Tibial nerve (tissue), 4 donors: ENCODE measurements at regions not wholly inside any gene's neighbourhood (a gene's known extent, or its start where the extent isn't known, plus 50 kb on each side); places are given as distances from the start of the nearest gene placed in this dataset.

ENCODE experiments used
- DNase-seq, 2 donors: peaks; one replicate each; pipeline ENCODE4 v3.0.0-alpha.2; 2019; ENCODE audit warnings: low spot score in 2 of 2
- H3K27ac ChIP-seq, 4 donors: fragments of 200-600 bp; sonication (generic) in 3 of 4; one replicate each; pipeline ENCODE4 v1.5.1; 2017 to 2019; ENCODE audit warnings: mild to moderate bottlenecking in 1 of 4
- H3K27me3 ChIP-seq, 2 donors: fragments of 200-600 bp; sonication (generic) in 1 of 2; one replicate each; pipeline versions ENCODE4 v1.5.1 to v1.6.0; 2017 to 2019
- H3K36me3 ChIP-seq, 3 donors: fragments of 200-600 bp; sonication (generic); one replicate each; pipeline ENCODE4 v1.5.1; 2018 to 2019
- H3K4me1 ChIP-seq, 4 donors: fragments of 200-600 bp; sonication (generic) in 3 of 4; one replicate each; pipeline ENCODE4 v1.5.1; 2017 to 2019
- H3K4me3 ChIP-seq, 4 donors: fragments of 200-600 bp; sonication (generic) in 3 of 4; one replicate each; pipeline ENCODE4 v1.5.1; 2017 to 2019; ENCODE audit warnings: mild to moderate bottlenecking in 1 of 4, moderate library complexity in 1 of 4
- H3K9me3 ChIP-seq, 4 donors: fragments of 200-600 bp; sonication (generic) in 3 of 4; one replicate each; pipeline ENCODE4 v1.5.1; 2017 to 2019
- CTCF ChIP-seq, 5 experiments: fragments of 200-600 bp in 3 of 5; fragments of 450-650 bp in 2 of 5; sonication (generic) in 3 of 5; IDR thresholded peaks; one replicate each; pipeline ENCODE4 v1.5.1; 2016 to 2019; ENCODE audit warnings: antibody characterized with exemption in 5 of 5, mild to moderate bottlenecking in 3 of 5, moderate library complexity in 2 of 5
- EP300 ChIP-seq, 2 donors: sonication (generic); formaldehyde crosslinking; IDR thresholded peaks; one replicate each; pipeline ENCODE4 v1.6.1; 2017; ENCODE audit warnings: antibody characterized with exemption in 2 of 2, mild to moderate bottlenecking in 1 of 2
- POLR2A ChIP-seq, 2 donors: fragments of 450-650 bp; IDR thresholded peaks; one replicate each; pipeline ENCODE4 v1.6.1; 2017; ENCODE audit warnings: antibody characterized with exemption in 2 of 2, mild to moderate bottlenecking in 2 of 2, moderate library complexity in 2 of 2
- WGBS, 2 donors: methylation state at CpG; one replicate each; pipeline ENCODE4 v1.1.5; 2018; 5-methylcytosine and 5-hydroxymethylcytosine counted together

GRCh38 chr4:1578251-1578773, 105.8 kb downstream of the FAM53A start:
- Histone ChIP-seq H3K27ac (no peak overlapping the region), H3K4me1 (peaks cover 0 to 18% (median 6%) of the 10 kb centered on the region in 4 donors), H3K4me3 (peak overlapping the region in 1 of 4 donors; percentile 73), H3K9me3 (no peaks in the 10 kb centered on the region), H3K36me3 (no peaks in the 10 kb centered on the region), H3K27me3 (peaks cover 0 to 19% of the 10 kb centered on the region in 2 donors)
- no peak for DNase-seq
- 25 to 28% methylated on average over 30 to 33 of the region's 34 CpGs for WGBS, 2 donors
- TF ChIP-seq EP300 (IDR thresholded peaks at IDR 0.05) = no peak
- no peak for TF ChIP-seq CTCF (IDR thresholded peaks at IDR 0.05)
- no peak for TF ChIP-seq POLR2A (IDR thresholded peaks at IDR 0.05)

DNA sequence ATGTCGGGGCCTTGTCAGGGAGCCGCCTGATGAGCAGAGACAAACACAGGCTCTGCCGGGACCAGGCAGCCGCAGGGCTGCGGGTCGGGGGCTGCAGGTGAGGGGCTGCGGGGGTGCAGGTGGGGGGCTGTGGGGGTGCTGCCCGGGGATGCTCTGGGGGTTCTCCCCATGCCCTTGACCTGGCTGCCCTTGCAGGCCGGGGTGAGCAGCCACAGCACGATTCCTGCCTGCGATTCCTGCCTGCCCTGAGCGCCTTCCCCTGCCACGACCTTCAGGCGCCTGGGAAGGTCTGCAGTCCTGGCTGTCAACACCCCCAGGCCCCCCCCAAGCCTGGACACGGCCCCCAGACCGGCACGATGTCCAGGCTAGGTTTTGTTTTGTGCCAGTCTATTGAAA, 106.3 kb downstream of the FAM53A start:
- 38 to 44% methylated on average over 12 to 17 of the region's 17 CpGs for WGBS, 2 donors
- TF ChIP-seq EP300 (IDR thresholded peaks at IDR 0.05) (no peak), CTCF (IDR thresholded peaks at IDR 0.05) (no peak), POLR2A (IDR thresholded peaks at IDR 0.05) (no peak)
- no peak for DNase-seq
- Histone ChIP-seq H3K27me3 (peaks cover 0 to 19% of the 10 kb centered on the region in 2 donors), H3K4me3 (no peak overlapping the region), H3K4me1 (peaks cover 0 to 18% (median 6%) of the 10 kb centered on the region in 4 donors), H3K36me3 (no peaks in the 10 kb centered on the region), H3K27ac (no peak overlapping the region), H3K9me3 (no peaks in the 10 kb centered on the region)

GRCh38 chr4:1576961-1577821, 106.9 kb downstream of the FAM53A start:
- no peak for TF ChIP-seq POLR2A (IDR thresholded peaks at IDR 0.05)
- TF ChIP-seq CTCF (IDR thresholded peaks at IDR 0.05) = no peak
- TF ChIP-seq EP300 (IDR thresholded peaks at IDR 0.05) = no peak
- Histone ChIP-seq H3K4me3 (no peak overlapping the region), H3K36me3 (no peaks in the 10 kb centered on the region), H3K27me3 (peaks cover 0 to 19% of the 10 kb centered on the region in 2 donors), H3K9me3 (no peaks in the 10 kb centered on the region), H3K27ac (no peak overlapping the region), H3K4me1 (peaks cover 0 to 18% (median 6%) of the 10 kb centered on the region in 4 donors)
- no peak for DNase-seq
- WGBS, 2 donors = 57 to 73% methylated on average over 30 of the region's 30 CpGs

- Histone ChIP-seq H3K36me3 (no peaks in the 10 kb centered on the region), H3K9me3 (no peaks in the 10 kb centered on the region), H3K4me1 (peaks cover 0 to 16% (median 6%) of the 10 kb centered on the region in 4 donors), H3K27ac (no peak overlapping the region), H3K27me3 (peaks cover 0 to 19% of the 10 kb centered on the region in 2 donors), H3K4me3 (no peak overlapping the region)
- WGBS, 2 donors = 88 to 91% methylated on average over 32 of the region's 32 CpGs
- no peak for DNase-seq
- TF ChIP-seq POLR2A (IDR thresholded peaks at IDR 0.05) (no peak), CTCF (IDR thresholded peaks at IDR 0.05) (no peak), EP300 (IDR thresholded peaks at IDR 0.05) (no peak)
Measured at GRCh38 chr4:1576304-1576960, 107.7 kb downstream of the FAM53A start.
